GM06990 (cell line): ENCODE measurements at regions not wholly inside any gene's neighbourhood (a gene's known extent, or its start where the extent isn't known, plus 50 kb on each side); places are given as distances from the start of the nearest gene placed in this dataset.

Experiments
- DNase-seq: peaks from one replicate; pipeline ENCODE4 v3.0.0-alpha.2; 2011; ENCODE audit not compliant: insufficient read length; ENCODE audit errors: extremely low read depth
- H3K27me3 ChIP-seq: replicated peaks from 2 replicates; pipeline ENCODE4 v1.6.0; 2011; ENCODE audit warnings: low read length; ENCODE audit not compliant: control insufficient read depth, insufficient read depth
- H3K36me3 ChIP-seq: 2 replicates; pipeline ENCODE4 v1.5.1; 2011; ENCODE audit warnings: low read length; ENCODE audit not compliant: control insufficient read depth, insufficient read depth
- H3K4me3 ChIP-seq: replicated peaks from 2 replicates; pipeline ENCODE4 v1.5.1; 2011; ENCODE audit warnings: low read depth, mild to moderate bottlenecking, control low read depth, low read length
- CTCF ChIP-seq: IDR thresholded peaks from 2 replicates; pipeline ENCODE4 v1.5.1; 2011; ENCODE audit warnings: low read length, control low read depth, mild to moderate bottlenecking, inconsistent platforms; ENCODE audit not compliant: insufficient read depth, poor library complexity, severe bottlenecking

- Histone ChIP-seq H3K4me3 (no peak overlapping the region), H3K27me3 (no peaks in the 10 kb centered on the region), H3K36me3 (no peaks in the 10 kb centered on the region)
- TF ChIP-seq CTCF: no peak
- DNase-seq: no peak
Observed at GRCh38 chr6:23747239-23747638, 378.8 kb upstream of the NRSN1 start.

GRCh38 chr6:23752414-23752813 is 373.6 kb upstream of the NRSN1 start:
- no peak overlapping the region for H3K4me3 ChIP-seq
- TF ChIP-seq CTCF: no peak
- DNase-seq: no peak

GRCh38 chr6:23754197-23754596 is 371.8 kb upstream of the NRSN1 start:
- DNase-seq: no peak
- no peaks in the 10 kb centered on the region for H3K36me3 ChIP-seq
- H3K27me3 ChIP-seq: no peaks in the 10 kb centered on the region
- no peak overlapping the region for H3K4me3 ChIP-seq
- TF ChIP-seq CTCF: no peak

More at GRCh38 chr6:23752414-23752813, 373.6 kb upstream of the NRSN1 start:
- H3K27me3 ChIP-seq: no peaks in the 10 kb centered on the region
- H3K36me3 ChIP-seq: no peaks in the 10 kb centered on the region

- Histone ChIP-seq H3K27me3 (no peaks in the 10 kb centered on the region), H3K36me3 (no peaks in the 10 kb centered on the region), H3K4me3 (no peak overlapping the region)
- DNase-seq: no peak
- TF ChIP-seq CTCF: no peak
Observed at GRCh38 chr6:23775127-23775526, 350.9 kb upstream of the NRSN1 start.

- H3K27me3 ChIP-seq: no peaks in the 10 kb centered on the region
- no peak for DNase-seq
- no peaks in the 10 kb centered on the region for H3K36me3 ChIP-seq
- no peak overlapping the region for H3K4me3 ChIP-seq
- no peak for TF ChIP-seq CTCF
Observed at GRCh38 chr6:23783901-23784300, 342.1 kb upstream of the NRSN1 start.

GRCh38 chr6:23784301-23784919 is 341.6 kb upstream of the NRSN1 start:
- no peaks in the 10 kb centered on the region for H3K36me3 ChIP-seq
- TF ChIP-seq CTCF: no peak
- H3K27me3 ChIP-seq: no peaks in the 10 kb centered on the region
- DNase-seq: no peak
- no peak overlapping the region for H3K4me3 ChIP-seq
